M059J (cell line): ENCODE measurements at regions not wholly inside any gene's neighbourhood (a gene's known extent, or its start where the extent isn't known, plus 50 kb on each side); places are given as distances from the start of the nearest gene placed in this dataset.
A peak's percentile ranks its signal among the peaks of the same experiment; 100 is the strongest.

ENCODE experiments used
- DNase-seq: peaks from one replicate; pipeline ENCODE4 v3.0.0-alpha.2; 2012; ENCODE audit warnings: low read depth

- no peak for DNase-seq
These were observed 50.8 kb upstream of the NAV2 start for GRCh38 chr11:19661827-19662226.

DNA sequence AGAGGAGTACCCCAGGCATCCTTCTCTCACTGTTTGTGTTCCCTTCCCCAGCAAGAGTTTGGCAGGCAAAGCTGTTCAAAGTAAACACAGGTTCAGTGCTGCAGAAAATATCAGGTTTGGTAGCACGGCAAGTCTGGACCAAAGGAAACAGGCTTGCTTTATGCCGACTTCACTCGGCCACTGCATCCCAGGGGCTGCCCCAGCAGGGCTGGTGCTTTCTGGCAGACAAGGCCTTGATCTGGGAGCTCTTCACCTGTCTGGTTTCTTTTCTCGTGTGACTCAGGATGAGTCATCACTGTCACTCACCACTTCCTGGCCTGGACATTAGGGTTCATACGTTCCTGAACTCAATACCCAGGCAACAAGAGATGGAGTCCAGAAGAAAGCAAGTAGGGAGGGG, 52.6 kb upstream of the NAV2 start:
- DNase-seq, result peak; percentile 99

GRCh38 chr11:19659529-19659928, 53.1 kb upstream of the NAV2 start:
- DNase-seq, result peak; percentile 58

GRCh38 chr11:19658344-19658743, 54.3 kb upstream of the NAV2 start:
- DNase-seq, result peak; percentile 40

DNA sequence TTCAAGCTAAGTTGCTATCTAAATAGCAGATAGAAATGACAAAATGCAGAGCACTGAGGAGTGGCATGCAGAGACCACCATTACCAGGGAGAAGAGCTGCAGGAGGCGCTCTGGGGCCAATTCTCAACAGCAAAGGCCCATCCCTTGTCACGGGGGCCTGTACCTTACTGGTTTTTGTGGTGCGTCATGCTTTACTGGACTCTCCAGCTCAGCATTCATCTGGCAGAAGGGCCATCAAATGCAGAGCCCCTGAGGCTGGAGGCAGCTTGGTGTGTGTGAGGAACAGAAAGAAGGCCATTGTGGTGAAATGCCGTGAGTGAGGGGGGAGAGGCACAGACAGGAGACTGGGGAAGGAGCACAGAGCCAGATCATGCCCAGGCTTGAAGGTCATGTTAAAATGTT, 56.5 kb upstream of the NAV2 start:
- DNase-seq, result no peak

DNA sequence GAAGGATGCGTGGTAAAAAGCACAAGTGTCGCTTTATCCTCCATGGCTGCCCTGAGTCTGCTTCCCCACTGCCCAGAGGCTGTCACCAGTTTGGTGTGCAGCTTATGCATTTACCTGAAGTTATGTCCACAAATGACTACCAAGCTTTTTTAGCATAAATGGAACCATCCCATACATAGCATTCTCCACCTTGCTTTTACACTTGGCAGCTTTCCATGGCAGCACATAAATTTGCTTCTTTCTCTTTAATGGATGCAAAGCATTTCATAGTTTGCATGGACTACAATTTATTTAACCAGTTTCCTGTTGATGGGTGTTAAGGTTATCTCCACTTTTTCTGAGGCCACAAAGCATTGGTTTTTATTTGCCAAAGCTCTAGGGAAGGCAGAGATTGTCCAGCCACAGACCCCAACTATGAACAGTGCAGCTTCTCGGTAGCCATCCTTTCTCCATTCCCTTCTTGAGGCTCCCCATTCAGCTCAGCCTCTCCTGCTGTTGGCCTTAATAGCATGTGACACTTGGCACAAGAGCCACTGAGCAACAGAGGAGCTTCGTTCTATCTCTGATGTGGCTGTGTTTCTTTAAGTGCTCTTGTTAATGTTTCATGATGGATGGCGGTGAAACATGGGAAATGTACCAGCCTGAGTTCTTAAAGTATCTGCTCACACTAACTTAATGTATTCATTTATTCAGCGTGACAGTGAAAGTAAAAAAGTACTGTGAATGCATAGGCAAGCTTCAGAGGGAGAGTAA, 59.8 kb upstream of the NAV2 start:
- no peak for DNase-seq

DNA sequence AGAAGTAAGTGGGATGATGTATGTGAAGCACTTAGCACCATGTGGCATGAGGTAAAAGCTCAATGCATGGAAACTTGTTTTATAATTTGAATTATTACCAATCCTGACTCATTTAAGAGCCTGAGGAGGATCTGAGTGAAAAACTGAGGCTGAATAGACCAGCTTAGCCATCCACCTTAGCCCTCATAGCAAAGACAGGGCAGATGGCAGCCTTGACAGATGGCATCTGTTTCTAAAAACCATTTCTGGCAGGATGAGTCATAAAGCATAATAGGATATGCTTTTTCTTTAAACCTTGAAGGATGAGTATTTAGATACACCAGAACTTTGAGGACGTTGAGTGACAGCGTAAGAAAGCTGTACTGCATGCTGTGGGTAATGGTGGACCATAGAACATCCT, 61.0 kb upstream of the NAV2 start:
- DNase-seq, result no peak

GRCh38 chr11:19651028-19651427, 61.6 kb upstream of the NAV2 start:
- DNase-seq, result no peak

DNA sequence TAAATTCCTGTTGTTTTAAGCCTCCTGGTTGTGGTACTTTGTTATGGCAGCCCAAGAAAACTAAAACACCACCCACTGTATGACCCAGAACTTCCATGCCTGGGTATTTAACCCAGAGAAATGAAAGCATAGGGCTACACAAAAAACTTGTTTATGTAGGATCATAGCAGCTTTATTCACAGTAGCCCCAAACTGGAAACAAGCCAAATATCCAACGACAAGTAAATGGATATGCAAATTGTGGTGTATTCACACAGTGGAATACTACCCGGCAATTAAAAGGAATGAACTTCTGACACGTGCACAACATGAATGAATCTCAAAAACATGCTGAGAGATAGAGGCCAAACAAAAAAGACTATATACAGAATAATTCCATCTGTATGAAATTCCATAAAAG, 62.2 kb upstream of the NAV2 start:
- DNase-seq, result no peak

- no peak for DNase-seq
These were observed 62.9 kb upstream of the NAV2 start for GRCh38 chr11:19649751-19650150.

DNA sequence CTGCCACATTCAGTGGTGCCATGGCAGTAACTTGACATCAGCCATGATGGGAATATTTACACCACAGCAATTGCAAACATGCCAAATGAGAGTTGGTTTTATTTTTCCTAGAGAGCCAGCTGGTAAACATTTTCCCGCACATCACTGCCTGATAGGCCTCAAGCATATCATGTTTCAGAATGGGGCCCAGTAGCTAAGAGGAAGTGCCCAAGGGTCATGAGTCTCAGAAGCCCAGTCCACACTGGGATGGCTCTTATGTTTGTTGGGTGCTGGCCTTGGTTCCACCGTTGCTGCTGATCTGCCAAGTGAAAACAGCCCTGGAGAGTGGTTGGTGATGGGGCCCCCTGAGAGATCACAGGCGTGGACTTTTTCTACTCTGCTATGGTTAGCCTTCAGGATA, 64.3 kb upstream of the NAV2 start:
- peak; percentile 62 for DNase-seq

DNA sequence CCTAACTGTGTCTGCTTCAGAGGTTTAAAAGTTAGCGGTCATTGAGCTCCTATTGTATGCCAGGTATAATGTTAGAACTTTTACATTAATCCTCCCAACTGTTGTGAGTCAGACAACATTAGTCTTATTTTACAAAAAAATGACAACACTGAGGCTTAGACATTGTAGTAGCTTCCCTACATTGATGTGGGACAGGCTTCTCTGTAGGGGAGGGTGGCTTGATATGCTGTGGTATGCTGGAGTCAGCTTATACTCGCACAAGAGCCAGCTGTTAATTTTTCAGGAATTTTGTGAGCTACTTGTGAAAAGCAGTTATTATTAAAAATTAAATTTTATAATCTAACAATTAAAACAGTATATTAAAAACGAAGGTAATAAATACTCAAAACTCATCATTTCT, 64.8 kb upstream of the NAV2 start:
- no peak for DNase-seq

- peak; percentile 99 for DNase-seq
These were observed 65.7 kb upstream of the NAV2 start for GRCh38 chr11:19646921-19647320.

DNA sequence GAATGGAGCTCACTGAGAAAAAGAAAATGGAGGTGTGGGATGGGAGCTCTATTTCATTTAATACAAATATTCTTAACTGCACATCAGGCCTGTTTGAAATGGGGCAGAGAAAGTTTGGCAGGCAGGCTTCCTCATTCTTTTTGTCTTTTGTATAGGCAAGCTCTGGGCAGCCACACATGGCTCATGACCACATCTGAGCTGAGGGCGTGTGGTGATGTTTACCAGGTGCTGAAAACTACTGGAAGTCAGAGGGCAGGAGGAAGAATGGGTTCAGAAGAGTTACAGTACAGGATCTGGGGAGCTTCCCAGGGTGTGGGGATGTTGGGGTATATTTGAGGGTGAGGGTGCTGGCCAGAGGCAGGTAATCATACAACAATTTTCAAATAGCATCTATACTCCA, 66.3 kb upstream of the NAV2 start:
- DNase-seq, result peak; percentile 56

DNA sequence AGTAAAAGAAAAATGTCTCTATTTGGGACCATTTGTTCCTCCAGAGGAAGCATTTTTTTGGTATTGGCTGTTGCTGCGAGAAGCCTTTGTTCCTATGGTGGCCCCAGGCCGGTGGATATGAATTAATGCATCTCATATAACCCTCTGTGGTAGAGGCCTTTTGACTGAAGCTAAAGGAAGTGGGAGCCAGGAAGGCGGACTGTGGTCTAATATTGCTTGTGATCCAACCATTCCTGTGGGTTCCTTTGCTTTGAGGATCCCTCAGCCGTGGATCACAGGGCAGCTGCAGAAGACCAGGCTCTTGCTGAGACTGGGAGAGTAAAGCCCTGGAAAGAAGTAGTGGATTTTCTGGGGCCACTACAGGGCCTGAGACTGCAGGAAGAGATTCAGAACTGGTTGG, 68.3 kb upstream of the NAV2 start:
- DNase-seq, result peak; percentile 57

- no peak for DNase-seq
These were observed 70.2 kb upstream of the NAV2 start for GRCh38 chr11:19642185-19643158.

- DNase-seq, result no peak
These were observed 73.0 kb upstream of the NAV2 start for GRCh38 chr11:19639603-19640105.

DNA sequence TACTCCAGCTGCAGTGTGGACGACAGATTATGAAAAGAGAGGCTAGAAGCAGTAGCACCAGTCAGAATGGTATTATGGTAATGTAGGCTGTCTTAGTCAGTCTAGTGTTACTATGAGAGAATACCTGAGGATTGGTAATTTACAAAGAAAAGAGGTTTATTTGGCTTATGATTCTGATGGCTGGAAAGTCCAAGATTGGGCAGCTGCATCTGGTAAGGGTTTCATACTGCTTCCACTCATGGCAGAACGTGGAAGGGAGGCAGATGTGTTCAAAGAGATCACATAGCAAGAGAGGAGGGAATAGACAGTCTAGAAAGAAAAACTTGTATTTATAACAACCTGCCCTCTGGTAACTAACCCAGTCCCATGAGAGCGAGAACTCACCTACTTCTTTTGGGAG, 77.3 kb upstream of the NAV2 start:
- DNase-seq, result no peak

DNA sequence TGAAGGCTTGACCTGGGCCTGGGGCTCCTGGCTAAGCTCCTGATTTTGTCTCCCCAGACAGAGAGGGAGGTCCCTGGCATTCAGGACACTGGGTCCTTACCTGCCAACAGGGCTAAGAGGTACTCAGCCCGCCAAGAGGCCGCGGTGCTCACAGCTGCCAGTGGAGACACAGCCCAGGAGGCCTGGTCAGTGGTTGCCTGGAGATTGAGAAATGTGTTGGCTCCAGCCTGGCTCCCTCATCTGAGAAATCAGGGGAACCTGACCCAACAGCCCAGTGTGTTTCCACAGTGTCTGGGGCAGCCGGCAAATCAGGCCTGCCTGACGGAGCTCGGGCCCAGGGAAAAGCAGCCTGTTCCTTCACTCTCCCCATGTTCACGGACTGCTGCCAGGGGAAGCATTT, 79.4 kb upstream of the NAV2 start:
- peak; percentile 49 for DNase-seq

- peak; percentile 93 for DNase-seq
These were observed 80.2 kb upstream of the NAV2 start for GRCh38 chr11:19632499-19632834.

DNA sequence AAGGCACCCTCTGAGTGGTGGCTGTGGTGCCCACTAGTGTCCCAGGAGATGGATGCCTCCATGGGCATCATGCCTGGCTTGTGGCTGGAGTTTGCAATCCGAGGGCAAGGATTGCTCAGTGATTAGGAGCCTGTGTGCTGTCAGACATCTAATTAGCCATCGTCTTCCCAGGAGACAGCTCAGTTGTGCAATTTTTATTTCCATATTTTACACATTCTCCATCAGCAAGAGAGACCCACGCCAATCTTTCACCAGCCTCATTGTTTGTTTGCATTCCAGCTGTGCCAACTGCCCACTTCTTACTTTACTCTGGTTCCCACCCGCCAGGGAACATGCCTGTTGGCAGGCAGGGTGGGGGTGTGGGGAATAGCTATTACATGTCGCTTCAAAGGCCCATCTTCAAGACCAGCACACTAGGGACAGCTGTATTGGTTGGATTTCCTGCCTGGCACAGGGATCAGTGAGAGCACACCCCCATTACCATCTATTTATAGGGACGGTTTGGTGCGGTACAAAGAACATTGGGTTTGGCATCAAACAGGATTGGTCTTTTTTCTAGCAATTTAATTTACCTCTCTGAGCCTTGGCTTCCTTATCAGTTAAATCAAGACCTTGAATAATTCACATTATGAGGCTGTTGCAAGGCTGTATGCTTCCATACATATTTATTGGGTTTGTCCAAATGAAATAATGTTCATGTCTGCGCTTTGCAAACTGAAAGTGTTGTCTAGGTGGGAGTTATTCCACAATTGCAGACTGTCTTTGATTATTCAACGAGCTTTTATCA, 80.7 kb upstream of the NAV2 start:
- DNase-seq, result peak; percentile 87

DNA sequence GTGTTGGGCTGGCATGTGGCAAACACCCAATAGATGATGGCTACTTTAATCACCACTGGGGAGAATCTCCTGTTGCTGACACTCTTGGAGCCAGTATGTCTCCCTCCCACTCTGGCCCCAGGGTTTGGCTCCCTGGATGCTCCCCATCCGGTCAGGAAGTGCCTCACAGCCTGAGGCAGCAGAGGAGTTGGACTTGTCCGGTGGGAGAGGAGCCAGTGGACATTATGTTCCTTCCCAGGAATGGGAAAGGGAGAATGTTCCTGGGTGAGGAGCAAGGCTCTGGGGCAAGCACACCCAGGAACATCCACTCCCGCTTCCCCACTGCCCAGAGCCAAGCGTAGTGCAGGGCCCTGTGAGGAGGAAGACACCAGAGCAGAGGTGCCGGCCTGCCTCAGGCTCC, 84.6 kb upstream of the NAV2 start:
- peak; percentile 98 for DNase-seq
